ENCODE measurements at regions not wholly inside any gene's neighbourhood (a gene's known extent, or its start where the extent isn't known, plus 50 kb on each side); places are given as distances from the start of the nearest gene placed in this dataset.
"Not testable (repeated sequence)": the region's sequence is repeated elsewhere in the genome, so short reads cannot be mapped to it uniquely, and the experiment has no call there.

GRCh38 chr2:8115456-8115855 lies 566.4 kb upstream of the ID2 start:
- DNase-seq, result no peak

GRCh38 chr2:8115966-8116365 lies 565.9 kb upstream of the ID2 start:
- DNase-seq, result no peak

- DNase-seq, result no peak
Observed at GRCh38 chr2:8116661-8117060, 565.2 kb upstream of the ID2 start.

- no peak for DNase-seq
Observed at GRCh38 chr2:8118940-8119781, 562.7 kb upstream of the ID2 start.

- peak; percentile 30 for DNase-seq
Observed at GRCh38 chr2:8119782-8120505, 561.9 kb upstream of the ID2 start.

- DNase-seq, result no peak
Observed at GRCh38 chr2:8120506-8120860, 561.4 kb upstream of the ID2 start.

GRCh38 chr2:8121022-8121825 lies 560.6 kb upstream of the ID2 start:
- no peak for DNase-seq

- no peak for DNase-seq
Observed at GRCh38 chr2:8121826-8122513, 559.9 kb upstream of the ID2 start.

GRCh38 chr2:8122520-8122919 lies 559.3 kb upstream of the ID2 start:
- no peak for DNase-seq

- DNase-seq, result no peak
Observed at GRCh38 chr2:8123464-8123863, 558.4 kb upstream of the ID2 start.

- no peak for DNase-seq
Observed at GRCh38 chr2:8125741-8126711, 555.8 kb upstream of the ID2 start.

- DNase-seq, result no peak
Observed at GRCh38 chr2:8126783-8127182, 555.1 kb upstream of the ID2 start.

- not testable (repeated sequence) for DNase-seq
Observed at GRCh38 chr2:8131423-8131822, 550.4 kb upstream of the ID2 start.

GRCh38 chr2:8132351-8132831 lies 549.5 kb upstream of the ID2 start:
- peak; percentile 1 for DNase-seq

- DNase-seq, result no peak
Observed at GRCh38 chr2:8132879-8133278, 549.0 kb upstream of the ID2 start.

- DNase-seq, result peak; percentile 2
Observed at GRCh38 chr2:8133363-8133762, 548.5 kb upstream of the ID2 start.

- no peak for DNase-seq
Observed at GRCh38 chr2:8133913-8134472, 547.9 kb upstream of the ID2 start.

- DNase-seq, result peak; percentile 62
Observed at GRCh38 chr2:8134473-8134932, 547.4 kb upstream of the ID2 start.

GRCh38 chr2:8134985-8135682 lies 546.7 kb upstream of the ID2 start:
- no peak for DNase-seq

GRCh38 chr2:8137801-8138200 lies 544.1 kb upstream of the ID2 start:
- no peak for DNase-seq

Measured in DMS53 (cell line).